ENCODE measurements at regions not wholly inside any gene's neighbourhood (a gene's known extent, or its start where the extent isn't known, plus 50 kb on each side); places are given as distances from the start of the nearest gene placed in this dataset.

GRCh38 chr10:21053953-21054690 is 157.0 kb upstream of the NEBL start:
- Histone ChIP-seq H3K36me3 (ENCODE audit: insufficient read depth, insufficient read length, low read length) (no peaks in the 10 kb centered on the region), H3K9me3 (ENCODE audit: insufficient read depth, low read length) (peaks cover 6% of the 10 kb centered on the region; the same call in 1 of the 2 replicates), H3K4me3 (ENCODE audit: insufficient read length, low read depth) (no peak overlapping the region), H3K9ac (ENCODE audit: insufficient read length, low read depth) (no peak overlapping the region), H3K27me3 (ENCODE audit: insufficient read depth, insufficient read length) (no peaks in the 10 kb centered on the region), H3K4me1 (ENCODE audit: insufficient read depth, insufficient read length) (no peaks in the 10 kb centered on the region)
- TF ChIP-seq SUZ12 (IDR thresholded peaks at IDR 0.05; ENCODE audit: extremely low read depth, insufficient read depth, insufficient read length), result no peak
- TF ChIP-seq ZNF274 (IDR thresholded peaks at IDR 0.05; ENCODE audit: low read depth, low read length), result no peak
- no peak for TF ChIP-seq YY1 (IDR thresholded peaks at IDR 0.05; ENCODE audit: insufficient read depth, insufficient read length)
- no peak for DNase-seq (ENCODE audit: low read depth, low spot score)

- Histone ChIP-seq H3K4me1 (ENCODE audit: insufficient read depth, insufficient read length) (no peaks in the 10 kb centered on the region), H3K9ac (ENCODE audit: insufficient read length, low read depth) (no peak overlapping the region), H3K27me3 (ENCODE audit: insufficient read depth, insufficient read length) (no peaks in the 10 kb centered on the region), H3K4me3 (ENCODE audit: insufficient read length, low read depth) (no peak overlapping the region), H3K36me3 (ENCODE audit: insufficient read depth, insufficient read length, low read length) (no peaks in the 10 kb centered on the region), H3K9me3 (ENCODE audit: insufficient read depth, low read length) (no peaks in the 10 kb centered on the region)
- TF ChIP-seq SUZ12 (IDR thresholded peaks at IDR 0.05; ENCODE audit: extremely low read depth, insufficient read depth, insufficient read length) (no peak), YY1 (IDR thresholded peaks at IDR 0.05; ENCODE audit: insufficient read depth, insufficient read length) (no peak), ZNF274 (IDR thresholded peaks at IDR 0.05; ENCODE audit: low read depth, low read length) (no peak)
- no peak for DNase-seq (ENCODE audit: low read depth, low spot score)
Measured at GRCh38 chr10:21052709-21053104, 155.6 kb upstream of the NEBL start.

- no peaks in the 10 kb centered on the region for H3K36me3 ChIP-seq (ENCODE audit: insufficient read depth, insufficient read length, low read length)
- H3K4me3 ChIP-seq (ENCODE audit: insufficient read length, low read depth), result no peak overlapping the region
- no peak for DNase-seq (ENCODE audit: low read depth, low spot score)
- H3K27me3 ChIP-seq (ENCODE audit: insufficient read depth, insufficient read length), result no peaks in the 10 kb centered on the region
- TF ChIP-seq ZNF274 (IDR thresholded peaks at IDR 0.05; ENCODE audit: low read depth, low read length) (no peak), SUZ12 (IDR thresholded peaks at IDR 0.05; ENCODE audit: extremely low read depth, insufficient read depth, insufficient read length) (no peak), YY1 (IDR thresholded peaks at IDR 0.05; ENCODE audit: insufficient read depth, insufficient read length) (no peak)
- no peaks in the 10 kb centered on the region for H3K4me1 ChIP-seq (ENCODE audit: insufficient read depth, insufficient read length)
- no peaks in the 10 kb centered on the region for H3K9me3 ChIP-seq (ENCODE audit: insufficient read depth, low read length)
- no peak overlapping the region for H3K9ac ChIP-seq (ENCODE audit: insufficient read length, low read depth)
Measured at GRCh38 chr10:21052072-21052708, 155.1 kb upstream of the NEBL start.

- no peak for TF ChIP-seq SUZ12 (IDR thresholded peaks at IDR 0.05; ENCODE audit: extremely low read depth, insufficient read depth, insufficient read length)
- TF ChIP-seq YY1 (IDR thresholded peaks at IDR 0.05; ENCODE audit: insufficient read depth, insufficient read length), result no peak
- TF ChIP-seq ZNF274 (IDR thresholded peaks at IDR 0.05; ENCODE audit: low read depth, low read length), result no peak
- no peak for DNase-seq (ENCODE audit: low read depth, low spot score)
- no peak overlapping the region for H3K4me3 ChIP-seq (ENCODE audit: insufficient read length, low read depth)
Measured at GRCh38 chr10:21049482-21049881, 152.4 kb upstream of the NEBL start.

GRCh38 chr10:21048068-21048467 is 151.0 kb upstream of the NEBL start:
- H3K4me3 ChIP-seq (ENCODE audit: insufficient read length, low read depth), result no peak overlapping the region
- no peaks in the 10 kb centered on the region for H3K9me3 ChIP-seq (ENCODE audit: insufficient read depth, low read length)
- TF ChIP-seq SUZ12 (IDR thresholded peaks at IDR 0.05; ENCODE audit: extremely low read depth, insufficient read depth, insufficient read length) (no peak), YY1 (IDR thresholded peaks at IDR 0.05; ENCODE audit: insufficient read depth, insufficient read length) (no peak), ZNF274 (IDR thresholded peaks at IDR 0.05; ENCODE audit: low read depth, low read length) (no peak)
- H3K4me1 ChIP-seq (ENCODE audit: insufficient read depth, insufficient read length), result no peaks in the 10 kb centered on the region
- no peak overlapping the region for H3K9ac ChIP-seq (ENCODE audit: insufficient read length, low read depth)
- no peaks in the 10 kb centered on the region for H3K36me3 ChIP-seq (ENCODE audit: insufficient read depth, insufficient read length, low read length)
- H3K27me3 ChIP-seq (ENCODE audit: insufficient read depth, insufficient read length), result no peaks in the 10 kb centered on the region
- DNase-seq (ENCODE audit: low read depth, low spot score), result no peak

More at GRCh38 chr10:21049482-21049881, 152.4 kb upstream of the NEBL start:
- Histone ChIP-seq H3K27me3 (ENCODE audit: insufficient read depth, insufficient read length) (no peaks in the 10 kb centered on the region), H3K36me3 (ENCODE audit: insufficient read depth, insufficient read length, low read length) (no peaks in the 10 kb centered on the region), H3K4me1 (ENCODE audit: insufficient read depth, insufficient read length) (no peaks in the 10 kb centered on the region), H3K9me3 (ENCODE audit: insufficient read depth, low read length) (no peaks in the 10 kb centered on the region), H3K9ac (ENCODE audit: insufficient read length, low read depth) (no peak overlapping the region)

GRCh38 chr10:21047511-21047910 is 150.4 kb upstream of the NEBL start:
- DNase-seq (ENCODE audit: low read depth, low spot score), result no peak
- Histone ChIP-seq H3K4me3 (ENCODE audit: insufficient read length, low read depth) (no peak overlapping the region), H3K36me3 (ENCODE audit: insufficient read depth, insufficient read length, low read length) (no peaks in the 10 kb centered on the region), H3K4me1 (ENCODE audit: insufficient read depth, insufficient read length) (no peaks in the 10 kb centered on the region), H3K9me3 (ENCODE audit: insufficient read depth, low read length) (no peaks in the 10 kb centered on the region), H3K9ac (ENCODE audit: insufficient read length, low read depth) (no peak overlapping the region), H3K27me3 (ENCODE audit: insufficient read depth, insufficient read length) (no peaks in the 10 kb centered on the region)
- no peak for TF ChIP-seq SUZ12 (IDR thresholded peaks at IDR 0.05; ENCODE audit: extremely low read depth, insufficient read depth, insufficient read length)
- TF ChIP-seq ZNF274 (IDR thresholded peaks at IDR 0.05; ENCODE audit: low read depth, low read length), result no peak
- TF ChIP-seq YY1 (IDR thresholded peaks at IDR 0.05; ENCODE audit: insufficient read depth, insufficient read length), result no peak

- Histone ChIP-seq H3K36me3 (ENCODE audit: insufficient read depth, insufficient read length, low read length) (no peaks in the 10 kb centered on the region), H3K4me1 (ENCODE audit: insufficient read depth, insufficient read length) (no peaks in the 10 kb centered on the region), H3K4me3 (ENCODE audit: insufficient read length, low read depth) (no peak overlapping the region), H3K27me3 (ENCODE audit: insufficient read depth, insufficient read length) (no peaks in the 10 kb centered on the region), H3K9me3 (ENCODE audit: insufficient read depth, low read length) (no peaks in the 10 kb centered on the region), H3K9ac (ENCODE audit: insufficient read length, low read depth) (no peak overlapping the region)
- DNase-seq (ENCODE audit: low read depth, low spot score), result no peak
- TF ChIP-seq ZNF274 (IDR thresholded peaks at IDR 0.05; ENCODE audit: low read depth, low read length) (no peak), YY1 (IDR thresholded peaks at IDR 0.05; ENCODE audit: insufficient read depth, insufficient read length) (no peak), SUZ12 (IDR thresholded peaks at IDR 0.05; ENCODE audit: extremely low read depth, insufficient read depth, insufficient read length) (no peak)
Measured at GRCh38 chr10:21047096-21047495, 150.0 kb upstream of the NEBL start.

All from NT2/D1 (cell line).